Neural progenitor cell (in vitro differentiated cells): ENCODE measurements at regions not wholly inside any gene's neighbourhood (a gene's known extent, or its start where the extent isn't known, plus 50 kb on each side); places are given as distances from the start of the nearest gene placed in this dataset.

Experiments
- DNase-seq: peaks from one replicate; pipeline ENCODE4 v3.0.0-alpha.2; 2016; ENCODE audit warnings: low spot score
- H2AFZ ChIP-seq: fragments of 200-600 bp; sonication (generic); replicated peaks from 2 replicates; pipeline ENCODE4 v1.6.1; 2016; ENCODE audit warnings: antibody characterized with exemption
- H3F3A ChIP-seq: fragments of 200-600 bp; sonication (generic); 2 replicates; pipeline ENCODE4 v1.6.1; 2016; ENCODE audit warnings: antibody characterized with exemption, low read depth
- H3K27ac ChIP-seq: fragments of 200-600 bp; sonication (generic); 2 replicates; pipeline ENCODE4 v1.5.1; 2016; ENCODE audit warnings: mild to moderate bottlenecking
- H3K27me3 ChIP-seq: fragments of 200-600 bp; sonication (generic); 2 replicates; pipeline ENCODE4 v1.6.1; 2016; ENCODE audit warnings: mild to moderate bottlenecking, moderate library complexity
- H3K36me3 ChIP-seq: fragments of 200-600 bp; sonication (generic); 2 replicates; pipeline ENCODE4 v1.5.1; 2016
- H3K4me1 ChIP-seq: fragments of 200-600 bp; sonication (generic); 2 replicates; pipeline ENCODE4 v1.6.1; 2016; ENCODE audit warnings: mixed run types
- H3K4me2 ChIP-seq: fragments of 200-600 bp; sonication (generic); 2 replicates; pipeline ENCODE4 v1.6.1; 2016
- H3K4me3 ChIP-seq: fragments of 200-600 bp; sonication (generic); 2 replicates; pipeline ENCODE4 v1.5.1; 2016
- H3K79me2 ChIP-seq: fragments of 200-600 bp; sonication (generic); 2 replicates; pipeline ENCODE4 v1.6.1; 2016; ENCODE audit warnings: low read depth
- H3K9ac ChIP-seq: fragments of 200-600 bp; sonication (generic); 2 replicates; pipeline ENCODE4 v1.6.1; 2016
- H3K9me3 ChIP-seq: fragments of 200-600 bp; sonication (generic); 2 replicates; pipeline ENCODE4 v1.5.1; 2016; ENCODE audit warnings: low read depth
- H4K20me1 ChIP-seq: fragments of 200-600 bp; sonication (generic); 2 replicates; pipeline ENCODE4 v1.6.1; 2016; ENCODE audit warnings: low read depth
- H3K27ac Mint-ChIP-seq: 3 replicates; pipeline ENCODE4 v1.8.0; 2021; ENCODE audit warnings: mixed read lengths
- H3K27me3 Mint-ChIP-seq: 2 replicates; pipeline ENCODE4 v1.8.0; 2022; ENCODE audit warnings: low read depth, mild to moderate bottlenecking, inconsistent platforms, moderate library complexity, mixed read lengths; ENCODE audit not compliant: insufficient read depth
- H3K36me3 Mint-ChIP-seq: 3 replicates; pipeline ENCODE4 v1.8.0; 2021; ENCODE audit warnings: mixed read lengths
- H3K4me1 Mint-ChIP-seq: 3 replicates; pipeline ENCODE4 v1.8.0; 2021; ENCODE audit warnings: mixed read lengths
- H3K4me3 Mint-ChIP-seq: 3 replicates; pipeline ENCODE4 v1.8.0; 2021; ENCODE audit warnings: mild to moderate bottlenecking, moderate library complexity, mixed read lengths
- H3K9me3 Mint-ChIP-seq: 3 replicates; pipeline ENCODE4 v1.8.0; 2020; ENCODE audit warnings: mixed read lengths
- CTCF ChIP-seq: fragments of 200-600 bp; sonication (generic); IDR thresholded peaks from 2 replicates; pipeline ENCODE4 v1.5.1; 2017; ENCODE audit warnings: antibody characterized with exemption, mild to moderate bottlenecking
- EZH2 ChIP-seq: fragments of 200-600 bp; sonication (generic); IDR thresholded peaks from 2 replicates; pipeline ENCODE4 v1.6.1; 2017; ENCODE audit warnings: antibody characterized with exemption, mild to moderate bottlenecking, moderate library complexity
- EZH2phosphoT487 ChIP-seq: fragments of 200-600 bp; sonication (generic); IDR thresholded peaks from 2 replicates; pipeline ENCODE4 v1.6.1; 2017; ENCODE audit warnings: antibody characterized with exemption

GRCh38 chr6:147641511-147641910 is 133.0 kb downstream of the SAMD5 start:
- no peaks in the 10 kb centered on the region for H3K36me3 ChIP-seq
- H2AFZ ChIP-seq = no peak overlapping the region
- no peaks in the 10 kb centered on the region for H3K9me3 Mint-ChIP-seq
- no peaks in the 10 kb centered on the region for H4K20me1 ChIP-seq
- peaks cover 30% of the 10 kb centered on the region for H3K4me1 Mint-ChIP-seq
- no peaks in the 10 kb centered on the region for H3K36me3 Mint-ChIP-seq
- H3K79me2 ChIP-seq = no peaks in the 10 kb centered on the region
- no peaks in the 10 kb centered on the region for H3F3A ChIP-seq
- H3K27ac ChIP-seq = no peak overlapping the region
- no peak for DNase-seq
- H3K4me3 Mint-ChIP-seq = no peak overlapping the region
- no peaks in the 10 kb centered on the region for H3K27me3 Mint-ChIP-seq
- H3K27ac Mint-ChIP-seq = no peak overlapping the region
- no peak overlapping the region for H3K4me2 ChIP-seq
- no peak overlapping the region for H3K9ac ChIP-seq
- H3K4me1 ChIP-seq = peaks cover 9% of the 10 kb centered on the region
- TF ChIP-seq CTCF = no peak
- TF ChIP-seq EZH2 = no peak
- H3K27me3 ChIP-seq = no peaks in the 10 kb centered on the region
- H3K9me3 ChIP-seq = no peaks in the 10 kb centered on the region
- H3K4me3 ChIP-seq = no peak overlapping the region

GRCh38 chr6:147642458-147642857 is 134.0 kb downstream of the SAMD5 start:
- Histone ChIP-seq H2AFZ (no peak overlapping the region), H3K36me3 (no peaks in the 10 kb centered on the region), H3K4me3 (no peak overlapping the region), H3F3A (no peaks in the 10 kb centered on the region), H3K4me2 (no peak overlapping the region), H4K20me1 (no peaks in the 10 kb centered on the region), H3K9me3 (no peaks in the 10 kb centered on the region), H3K9ac (no peak overlapping the region), H3K79me2 (no peaks in the 10 kb centered on the region), H3K27ac (no peak overlapping the region), H3K27me3 (no peaks in the 10 kb centered on the region), H3K4me1 (peaks cover 9% of the 10 kb centered on the region)
- no peaks in the 10 kb centered on the region for H3K9me3 Mint-ChIP-seq
- H3K36me3 Mint-ChIP-seq = peaks cover 2% of the 10 kb centered on the region
- TF ChIP-seq CTCF = no peak
- no peak for TF ChIP-seq EZH2
- no peak for TF ChIP-seq EZH2phosphoT487
- H3K4me3 Mint-ChIP-seq = no peak overlapping the region
- no peaks in the 10 kb centered on the region for H3K27me3 Mint-ChIP-seq
- DNase-seq = no peak
- H3K4me1 Mint-ChIP-seq = peaks cover 30% of the 10 kb centered on the region
- H3K27ac Mint-ChIP-seq = no peak overlapping the region

DNA sequence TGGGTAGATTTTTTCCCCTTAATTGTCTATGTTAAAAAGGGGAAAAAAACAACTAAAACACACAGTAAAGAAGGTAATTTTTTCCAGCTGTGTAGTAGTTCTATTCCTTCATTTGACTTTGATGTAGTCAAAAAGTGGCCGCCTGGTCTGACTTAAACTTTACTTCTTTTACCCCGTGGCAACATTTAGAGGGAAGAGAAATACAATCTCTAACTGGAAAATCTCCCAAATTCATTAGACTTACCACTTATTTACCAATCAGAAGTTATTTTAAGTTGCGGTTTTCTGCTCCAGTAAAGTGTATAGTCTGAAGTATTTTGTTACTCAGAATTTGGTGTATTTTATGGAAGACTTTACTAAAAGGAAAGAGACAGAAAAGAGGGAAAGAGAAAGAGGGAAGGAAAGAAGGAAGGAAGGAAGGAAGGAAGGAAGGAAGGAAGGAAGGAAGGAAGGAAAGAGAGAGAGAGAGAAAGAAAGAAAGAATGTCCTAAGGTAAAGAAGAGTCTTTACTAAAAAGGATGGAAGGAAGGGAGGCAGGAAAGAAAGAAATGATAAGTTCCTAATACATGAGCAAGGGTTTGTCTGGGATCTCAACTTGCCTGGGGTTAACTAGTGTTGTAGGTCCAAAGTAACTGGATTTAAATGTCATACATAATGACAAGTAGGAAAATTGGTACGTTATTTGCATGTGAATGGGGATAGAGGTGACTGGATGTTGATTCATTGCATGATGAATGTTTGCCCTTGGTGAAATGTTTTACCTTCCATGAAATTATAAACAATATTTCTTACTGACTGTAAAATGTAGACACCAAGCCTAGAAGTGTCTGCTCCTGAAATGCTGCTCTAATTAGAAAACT is 135.1 kb downstream of the SAMD5 start:
- no peak overlapping the region for H3K4me2 ChIP-seq
- H3K9me3 ChIP-seq = no peaks in the 10 kb centered on the region
- Mint-ChIP-seq H3K4me3 (no peak overlapping the region), H3K4me1 (peaks cover 32% of the 10 kb centered on the region), H3K27me3 (no peaks in the 10 kb centered on the region), H3K36me3 (peaks cover 2% of the 10 kb centered on the region), H3K27ac (no peak overlapping the region), H3K9me3 (no peaks in the 10 kb centered on the region)
- no peaks in the 10 kb centered on the region for H3K79me2 ChIP-seq
- H3F3A ChIP-seq = no peaks in the 10 kb centered on the region
- no peak overlapping the region for H3K9ac ChIP-seq
- H3K27ac ChIP-seq = no peak overlapping the region
- no peaks in the 10 kb centered on the region for H3K27me3 ChIP-seq
- no peak overlapping the region for H3K4me3 ChIP-seq
- TF ChIP-seq EZH2 = no peak
- no peak for TF ChIP-seq EZH2phosphoT487
- TF ChIP-seq CTCF = no peak
- H4K20me1 ChIP-seq = no peaks in the 10 kb centered on the region
- DNase-seq = no peak
- H3K36me3 ChIP-seq = no peaks in the 10 kb centered on the region
- H2AFZ ChIP-seq = no peak overlapping the region
- H3K4me1 ChIP-seq = peaks cover 9% of the 10 kb centered on the region
